K562 (cell line): ENCODE measurements at regions not wholly inside any gene's neighbourhood (a gene's known extent, or its start where the extent isn't known, plus 50 kb on each side); places are given as distances from the start of the nearest gene placed in this dataset.

Experiments
- CBX8 ChIP-seq: fragments of 200-600 bp; sonication (generic); IDR thresholded peaks from 2 replicates; pipeline ENCODE4 v1.6.1; 2012; ENCODE audit warnings: borderline replicate concordance, mixed run types, low read depth, mild to moderate bottlenecking, moderate library complexity, mixed read lengths, low read length, control low read depth, inconsistent platforms; ENCODE audit not compliant: poor library complexity, severe bottlenecking; ENCODE audit errors: extremely low read depth
- CTCF ChIP-seq, 3 experiments: IDR thresholded peaks in 2 of 3; conservative IDR thresholded peaks in 1 of 3; 2 replicates each; pipeline ENCODE4 v1.5.1; 2011 to 2012; ENCODE audit warnings: low read length in 3 of 3, mild to moderate bottlenecking in 3 of 3, control low read depth in 2 of 3, improper control_type of control experiment in 1 of 3, inconsistent platforms in 1 of 3, low read depth in 1 of 3, mixed read lengths in 1 of 3, moderate library complexity in 1 of 3; ENCODE audit not compliant: insufficient read depth in 2 of 3
- HIVEP1 ChIP-seq: fragments of 250-450 bp; sonication (Bioruptor Pico); IDR thresholded peaks from 2 replicates; pipeline ENCODE4 v1.4.0; 2020; ENCODE audit warnings: mild to moderate bottlenecking
- KLF10 ChIP-seq: fragments of 250-450 bp; sonication (Bioruptor Pico); IDR thresholded peaks from 2 replicates; pipeline ENCODE4 v1.6.1; 2021; ENCODE audit warnings: matching md5 sums
- MTA2 ChIP-seq: fragments of 450-650 bp; IDR thresholded peaks from 2 replicates; pipeline ENCODE4 v1.6.1; 2016; ENCODE audit warnings: low read depth
- MYC ChIP-seq, 2 experiments: fragments of 250-450 bp in 1 of 2; sonication (Bioruptor Pico) in 1 of 2; IDR thresholded peaks; 2 replicates each; pipeline versions ENCODE4 v1.5.1 to v1.6.1; 2012 to 2021; ENCODE audit warnings: low read depth in 2 of 2, borderline replicate concordance in 1 of 2, improper control_type of control experiment in 1 of 2, low read length in 1 of 2, mild to moderate bottlenecking in 1 of 2, moderate library complexity in 1 of 2
- PREB ChIP-seq: sonication (generic); formaldehyde crosslinking; IDR thresholded peaks from 2 replicates; pipeline ENCODE4 v1.8.1; 2023; ENCODE audit warnings: mild to moderate bottlenecking, missing genetic modification reagents
- REST ChIP-seq, 2 experiments: fragments of 450-650 bp; formaldehyde crosslinking in 1 of 2; IDR thresholded peaks; 2 replicates each; pipeline versions ENCODE4 v1.4.0 to v1.6.1; 2014 to 2020; ENCODE audit warnings: mild to moderate bottlenecking in 2 of 2, borderline replicate concordance in 1 of 2, low read depth in 1 of 2
- ZBTB1 ChIP-seq: sonication (generic); formaldehyde crosslinking; IDR thresholded peaks from 2 replicates; pipeline ENCODE4 v1.8.1; 2023; ENCODE audit warnings: missing genetic modification reagents, low read depth, mild to moderate bottlenecking, borderline replicate concordance
- ZBTB40 ChIP-seq, 2 experiments: fragments of 450-650 bp in 1 of 2; sonication (generic) in 1 of 2; formaldehyde crosslinking in 1 of 2; IDR thresholded peaks; 2 replicates each; pipeline versions ENCODE4 v1.7.1 to v1.9.0; 2016 to 2022; ENCODE audit warnings: inconsistent platforms in 1 of 2, mild to moderate bottlenecking in 1 of 2, missing genetic modification reagents in 1 of 2

GRCh38 chr1:199264283-199264682, 625.4 kb downstream of the PTPRC start:
- TF ChIP-seq MYC (IDR thresholded peaks at IDR 0.05; ENCODE audit: low read depth, low read length) (no peak), MYC (CRISPR knock-in tag; IDR thresholded peaks at IDR 0.05; ENCODE audit: borderline replicate concordance, low read depth) (no peak), KLF10 (no peak), CTCF (IDR thresholded peaks at IDR 0.05 in 2 of 3, conservative IDR thresholded peaks at IDR 0.05 in 1 of 3; ENCODE audit: insufficient read depth in 2 of 3, low read depth in 1 of 3, low read length in 3 of 3) (no peak), ZBTB1 (no peak), ZBTB40 (IDR thresholded peaks at IDR 0.05) (no peak), ZBTB40 (CRISPR knock-in tag; IDR thresholded peaks at IDR 0.05) (no peak), CBX8 (no peak), PREB (CRISPR knock-in tag) (no peak), HIVEP1 (no peak), MTA2 (no peak), REST (IDR thresholded peaks at IDR 0.05; ENCODE audit: borderline replicate concordance) (no peak), REST (CRISPR knock-in tag; IDR thresholded peaks at IDR 0.05; ENCODE audit: low read depth) (no peak)
